ENCODE measurements at regions not wholly inside any gene's neighbourhood (a gene's known extent, or its start where the extent isn't known, plus 50 kb on each side); places are given as distances from the start of the nearest gene placed in this dataset.

DNA sequence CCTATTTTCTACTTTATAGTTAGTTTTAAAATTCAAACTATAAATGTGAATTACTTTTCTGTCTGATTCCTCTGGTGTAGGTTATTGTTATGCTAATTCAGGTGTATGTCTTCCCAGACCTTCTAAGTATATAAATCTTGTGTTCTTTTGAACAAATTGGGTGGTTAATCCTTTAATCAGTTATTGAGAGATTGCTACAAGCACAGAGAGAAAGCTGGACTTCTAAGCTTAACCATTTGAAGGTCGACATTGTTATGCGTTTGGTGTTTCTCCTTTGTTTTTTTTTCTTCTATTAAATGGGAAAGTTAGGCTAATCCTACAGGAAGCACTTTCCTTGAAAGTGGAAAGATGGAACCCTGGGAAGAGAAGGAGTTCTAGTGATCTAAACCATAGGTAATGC is 592.6 kb downstream of the SLC4A3 start:
- TF ChIP-seq POLR2AphosphoS5 (IDR thresholded peaks at IDR 0.05; ENCODE audit: insufficient read depth in 1 of 2, low read depth in 1 of 2) (no peak), CTCF (IDR thresholded peaks at IDR 0.05) (no peak)
